CD14-positive monocyte (primary cell): ENCODE measurements at regions not wholly inside any gene's neighbourhood (a gene's known extent, or its start where the extent isn't known, plus 50 kb on each side); places are given as distances from the start of the nearest gene placed in this dataset.

Experiments
- DNase-seq, 3 donors: peaks; one replicate each; pipeline ENCODE4 v3.0.0-alpha.2; 2011 to 2022
- H2AFZ ChIP-seq: 2 replicates; pipeline ENCODE4 v1.6.0; 2012; ENCODE audit warnings: mild to moderate bottlenecking, low read depth, low read length, inconsistent platforms; ENCODE audit not compliant: insufficient read depth, poor library complexity, severe bottlenecking
- H3K27ac ChIP-seq, 2 donors: 1 replicate in 1 of 2; 2 replicates in 1 of 2; pipeline ENCODE4 v1.5.1; 2012 to 2013; ENCODE audit warnings: low read length in 2 of 2, control low read depth in 1 of 2, inconsistent platforms in 1 of 2, low read depth in 1 of 2, mild to moderate bottlenecking in 1 of 2
- H3K27me3 ChIP-seq, 2 donors: one replicate each; pipeline versions ENCODE4 v1.6.0 to v1.6.1; 2011 to 2013; ENCODE audit warnings: low read length in 2 of 2; ENCODE audit not compliant: control insufficient read depth in 2 of 2, insufficient read depth in 2 of 2
- H3K36me3 ChIP-seq, 2 donors: replicated peaks in 1 of 2; 1 replicate in 1 of 2; 2 replicates in 1 of 2; pipeline versions ENCODE4 v1.5.1 to v1.6.1; 2012 to 2013; ENCODE audit warnings: low read length in 2 of 2, control low read depth in 1 of 2, inconsistent platforms in 1 of 2, mild to moderate bottlenecking in 1 of 2; ENCODE audit not compliant: insufficient read depth in 2 of 2, control insufficient read depth in 1 of 2
- H3K4me1 ChIP-seq, 2 donors: 1 replicate in 1 of 2; 2 replicates in 1 of 2; pipeline versions ENCODE4 v1.5.1 to v1.6.1; 2012 to 2013; ENCODE audit warnings: low read length in 2 of 2, control low read depth in 1 of 2, inconsistent platforms in 1 of 2, mild to moderate bottlenecking in 1 of 2, moderate library complexity in 1 of 2; ENCODE audit not compliant: insufficient read depth in 2 of 2, control insufficient read depth in 1 of 2
- H3K4me2 ChIP-seq: replicated peaks from 2 replicates; pipeline ENCODE3; 2012; ENCODE audit warnings: low read length, moderate library complexity, mild to moderate bottlenecking; ENCODE audit not compliant: poor library complexity, severe bottlenecking; ENCODE audit errors: extremely low read depth
- H3K4me3 ChIP-seq, 3 experiments: fragments of 200-600 bp in 1 of 3; sonication (generic) in 1 of 3; replicated peaks in 1 of 3; 1 replicate in 2 of 3; 2 replicates in 1 of 3; pipeline ENCODE4 v1.5.1; 2011 to 2013; ENCODE audit warnings: low read length in 3 of 3, mild to moderate bottlenecking in 3 of 3, control low read depth in 2 of 3, low read depth in 2 of 3, inconsistent platforms in 1 of 3, moderate library complexity in 1 of 3
- H3K79me2 ChIP-seq: 2 replicates; pipeline ENCODE4 v1.6.0; 2012; ENCODE audit warnings: mild to moderate bottlenecking, control low read depth, inconsistent platforms, low read length, moderate library complexity; ENCODE audit not compliant: insufficient read depth
- H3K9ac ChIP-seq: 2 replicates; pipeline ENCODE4 v1.6.0; 2017; ENCODE audit warnings: low read length, mild to moderate bottlenecking; ENCODE audit not compliant: insufficient read depth, poor library complexity, severe bottlenecking
- H3K9me3 ChIP-seq, 2 donors: replicated peaks in 1 of 2; 1 replicate in 1 of 2; 2 replicates in 1 of 2; pipeline versions ENCODE4 v1.5.1 to v1.6.1; 2012 to 2013; ENCODE audit warnings: low read length in 2 of 2, control low read depth in 1 of 2; ENCODE audit not compliant: control insufficient read depth in 1 of 2, insufficient read depth in 1 of 2
- H4K20me1 ChIP-seq: 2 replicates; pipeline ENCODE4 v1.6.0; 2012; ENCODE audit warnings: mild to moderate bottlenecking, low read length, control low read depth, moderate library complexity; ENCODE audit not compliant: insufficient read depth
- H3K27ac Mint-ChIP-seq, 7 donors: one replicate each; pipeline ENCODE4 v1.8.0; 2020; ENCODE audit warnings: mild to moderate bottlenecking in 7 of 7, mixed read lengths in 7 of 7, moderate library complexity in 6 of 7, inconsistent platforms in 2 of 7
- H3K27me3 Mint-ChIP-seq, 3 donors: one replicate each; pipeline ENCODE4 v1.8.0; 2021 to 2022; ENCODE audit warnings: low read depth in 3 of 3, mild to moderate bottlenecking in 3 of 3, mixed read lengths in 3 of 3, moderate library complexity in 3 of 3, inconsistent platforms in 1 of 3
- H3K36me3 Mint-ChIP-seq, 2 donors: one replicate each; pipeline ENCODE4 v1.8.0; 2020; ENCODE audit warnings: mixed read lengths in 2 of 2, inconsistent platforms in 1 of 2, mild to moderate bottlenecking in 1 of 2
- H3K4me1 Mint-ChIP-seq: one replicate; pipeline ENCODE4 v1.8.0; 2020; ENCODE audit warnings: mild to moderate bottlenecking, mixed read lengths
- H3K4me3 Mint-ChIP-seq, 2 donors: one replicate each; pipeline ENCODE4 v1.8.0; 2020; ENCODE audit warnings: mild to moderate bottlenecking in 2 of 2, mixed read lengths in 2 of 2, moderate library complexity in 1 of 2
- H3K9me3 Mint-ChIP-seq, 7 donors: one replicate each; pipeline ENCODE4 v1.8.0; 2020 to 2022; ENCODE audit warnings: mixed read lengths in 7 of 7, mild to moderate bottlenecking in 6 of 7, moderate library complexity in 6 of 7, inconsistent platforms in 2 of 7
- WGBS: methylation state at CpG from one replicate; pipeline ENCODE4 v1.1.5; 2013; ENCODE audit warnings: missing lambda C conversion rate; ENCODE audit not compliant: insufficient coverage; 5-methylcytosine and 5-hydroxymethylcytosine counted together
- intact Hi-C, 2 donors: fragments of 100-400 bp; cut with micrococcal nuclease; formaldehyde crosslinking; loops; one replicate each; pipeline versions ENCODE4 v1.15.0 to v1.15.1; 2023
- TF ChIP-seq, protein P1 (sequence below): fragments of 200-600 bp; IDR thresholded peaks from one replicate; pipeline ENCODE4 v1.8.0; 2022; ENCODE audit warnings: antibody characterized with exemption, mild to moderate bottlenecking

DNA sequence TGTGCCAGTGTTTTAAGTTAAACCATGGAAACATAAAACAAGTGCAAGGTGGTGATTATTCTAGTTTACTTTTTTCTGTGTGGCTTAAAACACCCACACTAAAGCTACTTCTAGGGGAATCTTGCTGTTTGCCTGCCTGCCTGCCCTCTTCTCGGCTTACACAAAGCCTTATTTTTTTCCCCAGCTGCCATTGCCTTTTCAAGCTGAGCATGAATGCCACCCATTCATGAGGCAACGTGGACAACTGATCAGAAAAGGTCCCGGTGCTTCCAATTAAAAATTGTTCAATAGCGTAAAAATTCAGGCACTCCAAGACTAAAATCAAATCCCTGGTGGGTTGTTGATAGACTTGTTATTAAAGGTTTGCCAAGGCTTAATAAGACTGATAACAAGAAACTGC is 401.4 kb downstream of the TMEM161B start:
- Histone ChIP-seq H3K4me1 (no peaks in the 10 kb centered on the region), H3K79me2 (no peaks in the 10 kb centered on the region), H4K20me1 (no peaks in the 10 kb centered on the region), H3K9ac (no peak overlapping the region), H3K27ac (no peak overlapping the region), H3K9me3 (no peaks in the 10 kb centered on the region), H3K4me3 (no peak overlapping the region), H3K27me3 (no peaks in the 10 kb centered on the region), H3K36me3 (no peaks in the 10 kb centered on the region), H2AFZ (no peak overlapping the region), H3K4me2 (no peak overlapping the region)
- WGBS: 64% methylated on average over 2 of the region's 4 CpGs
- Mint-ChIP-seq H3K27ac (no peak overlapping the region), H3K4me1 (no peaks in the 10 kb centered on the region), H3K36me3 (no peaks in the 10 kb centered on the region), H3K9me3 (peaks cover 0 to 5% (median 1%) of the 10 kb centered on the region in 7 donors), H3K27me3 (no peaks in the 10 kb centered on the region), H3K4me3 (no peak overlapping the region)
- intact Hi-C loops: no loop called here
- no peak for DNase-seq
- TF ChIP-seq, protein P1, sequence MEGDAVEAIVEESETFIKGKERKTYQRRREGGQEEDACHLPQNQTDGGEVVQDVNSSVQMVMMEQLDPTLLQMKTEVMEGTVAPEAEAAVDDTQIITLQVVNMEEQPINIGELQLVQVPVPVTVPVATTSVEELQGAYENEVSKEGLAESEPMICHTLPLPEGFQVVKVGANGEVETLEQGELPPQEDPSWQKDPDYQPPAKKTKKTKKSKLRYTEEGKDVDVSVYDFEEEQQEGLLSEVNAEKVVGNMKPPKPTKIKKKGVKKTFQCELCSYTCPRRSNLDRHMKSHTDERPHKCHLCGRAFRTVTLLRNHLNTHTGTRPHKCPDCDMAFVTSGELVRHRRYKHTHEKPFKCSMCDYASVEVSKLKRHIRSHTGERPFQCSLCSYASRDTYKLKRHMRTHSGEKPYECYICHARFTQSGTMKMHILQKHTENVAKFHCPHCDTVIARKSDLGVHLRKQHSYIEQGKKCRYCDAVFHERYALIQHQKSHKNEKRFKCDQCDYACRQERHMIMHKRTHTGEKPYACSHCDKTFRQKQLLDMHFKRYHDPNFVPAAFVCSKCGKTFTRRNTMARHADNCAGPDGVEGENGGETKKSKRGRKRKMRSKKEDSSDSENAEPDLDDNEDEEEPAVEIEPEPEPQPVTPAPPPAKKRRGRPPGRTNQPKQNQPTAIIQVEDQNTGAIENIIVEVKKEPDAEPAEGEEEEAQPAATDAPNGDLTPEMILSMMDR: no peak

DNA sequence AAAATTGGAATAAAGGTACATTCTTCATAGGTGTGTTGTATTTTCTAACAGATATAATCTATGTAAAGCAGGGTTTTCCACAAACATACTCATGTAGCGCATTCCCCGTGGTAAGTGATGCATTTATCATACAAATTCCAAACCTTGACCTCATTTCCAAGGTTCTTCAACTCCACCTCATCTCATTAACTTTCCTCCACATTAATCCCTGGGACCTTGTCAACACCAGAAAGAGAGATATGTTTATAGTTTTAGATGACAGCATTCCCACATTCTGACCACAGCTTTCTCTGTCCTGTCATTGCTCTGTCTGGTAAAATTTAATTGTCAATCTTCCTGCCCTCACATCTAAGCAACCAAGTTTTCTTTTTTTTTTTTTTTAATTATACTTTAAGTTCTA is 415.1 kb downstream of the TMEM161B start:
- intact Hi-C loops: no loop called here
- DNase-seq: no peak
- no peaks in the 10 kb centered on the region for H4K20me1 ChIP-seq
- Mint-ChIP-seq H3K27ac (no peak overlapping the region), H3K4me1 (no peaks in the 10 kb centered on the region), H3K9me3 (peaks cover 0 to 10% (median 3%) of the 10 kb centered on the region in 7 donors), H3K4me3 (no peak overlapping the region), H3K27me3 (no peaks in the 10 kb centered on the region), H3K36me3 (no peaks in the 10 kb centered on the region)
- H3K27ac ChIP-seq: no peak overlapping the region
- no peaks in the 10 kb centered on the region for H3K79me2 ChIP-seq
- TF ChIP-seq, protein P1: no peak
- no peak overlapping the region for H3K4me3 ChIP-seq
- no peak overlapping the region for H3K4me2 ChIP-seq
- H3K36me3 ChIP-seq: no peaks in the 10 kb centered on the region
- H3K27me3 ChIP-seq: no peaks in the 10 kb centered on the region
- H3K4me1 ChIP-seq: no peaks in the 10 kb centered on the region
- no CpG with 5 or more reads among the region's 2 CpGs for WGBS
- H3K9me3 ChIP-seq: peaks cover 2 to 4% of the 10 kb centered on the region in 2 donors
- H2AFZ ChIP-seq: no peak overlapping the region
- no peak overlapping the region for H3K9ac ChIP-seq
